ENCODE measurements at regions not wholly inside any gene's neighbourhood (a gene's known extent, or its start where the extent isn't known, plus 50 kb on each side); places are given as distances from the start of the nearest gene placed in this dataset.

DNA sequence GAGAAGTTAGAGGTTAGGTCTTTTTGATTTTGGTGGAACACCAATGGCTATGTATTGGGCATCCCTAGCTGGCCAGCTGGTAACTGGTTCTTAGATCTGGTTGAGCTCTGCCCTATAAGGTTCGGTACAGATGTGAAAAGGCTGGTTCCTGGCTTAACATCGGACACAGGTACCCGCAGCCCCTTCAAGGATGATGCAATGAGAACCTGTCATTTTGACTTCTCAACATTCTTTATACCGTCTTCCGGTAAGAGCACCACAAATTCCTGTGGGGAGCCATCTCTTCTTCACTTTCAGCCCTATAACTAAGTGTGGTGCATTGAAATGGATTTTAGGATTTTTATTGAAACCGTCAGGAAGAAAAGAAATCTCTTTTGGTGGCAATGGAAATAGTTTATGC, 222.8 kb downstream of the ADAMTS9 start:
- H3K4me3 ChIP-seq (ENCODE audit: control insufficient read depth, low read depth, low read length) = no peak overlapping the region
- TF ChIP-seq, protein P1, sequence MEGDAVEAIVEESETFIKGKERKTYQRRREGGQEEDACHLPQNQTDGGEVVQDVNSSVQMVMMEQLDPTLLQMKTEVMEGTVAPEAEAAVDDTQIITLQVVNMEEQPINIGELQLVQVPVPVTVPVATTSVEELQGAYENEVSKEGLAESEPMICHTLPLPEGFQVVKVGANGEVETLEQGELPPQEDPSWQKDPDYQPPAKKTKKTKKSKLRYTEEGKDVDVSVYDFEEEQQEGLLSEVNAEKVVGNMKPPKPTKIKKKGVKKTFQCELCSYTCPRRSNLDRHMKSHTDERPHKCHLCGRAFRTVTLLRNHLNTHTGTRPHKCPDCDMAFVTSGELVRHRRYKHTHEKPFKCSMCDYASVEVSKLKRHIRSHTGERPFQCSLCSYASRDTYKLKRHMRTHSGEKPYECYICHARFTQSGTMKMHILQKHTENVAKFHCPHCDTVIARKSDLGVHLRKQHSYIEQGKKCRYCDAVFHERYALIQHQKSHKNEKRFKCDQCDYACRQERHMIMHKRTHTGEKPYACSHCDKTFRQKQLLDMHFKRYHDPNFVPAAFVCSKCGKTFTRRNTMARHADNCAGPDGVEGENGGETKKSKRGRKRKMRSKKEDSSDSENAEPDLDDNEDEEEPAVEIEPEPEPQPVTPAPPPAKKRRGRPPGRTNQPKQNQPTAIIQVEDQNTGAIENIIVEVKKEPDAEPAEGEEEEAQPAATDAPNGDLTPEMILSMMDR (conservative IDR thresholded peaks at IDR 0.05; ENCODE audit: control insufficient read depth, insufficient read depth, low read depth, low read length) = no peak
- no peak for DNase-seq (ENCODE audit: low read depth)

DNA sequence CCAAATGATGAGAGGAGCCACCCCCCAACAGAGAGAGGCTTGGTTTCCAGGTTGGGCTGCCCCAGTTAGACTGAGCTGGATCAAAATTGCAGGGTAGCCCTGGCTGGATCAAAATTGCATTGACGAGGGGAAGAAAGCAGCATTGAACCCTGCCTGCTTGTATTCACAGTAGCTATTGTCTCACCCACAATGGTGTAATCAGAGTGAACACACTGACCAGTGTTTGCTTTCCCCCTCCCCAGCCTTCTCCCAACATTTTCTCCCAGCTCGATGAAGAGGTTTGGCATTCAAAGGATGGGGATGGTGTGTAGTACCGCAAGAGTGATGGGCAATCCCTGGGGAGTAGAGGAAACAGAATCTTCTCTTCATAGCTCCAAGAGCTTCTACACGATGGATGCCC, 223.8 kb downstream of the ADAMTS9 start:
- DNase-seq (ENCODE audit: low read depth) = no peak
- TF ChIP-seq, protein P1 (conservative IDR thresholded peaks at IDR 0.05; ENCODE audit: control insufficient read depth, insufficient read depth, low read depth, low read length) = no peak
- H3K4me3 ChIP-seq (ENCODE audit: control insufficient read depth, low read depth, low read length) = no peak overlapping the region

DNA sequence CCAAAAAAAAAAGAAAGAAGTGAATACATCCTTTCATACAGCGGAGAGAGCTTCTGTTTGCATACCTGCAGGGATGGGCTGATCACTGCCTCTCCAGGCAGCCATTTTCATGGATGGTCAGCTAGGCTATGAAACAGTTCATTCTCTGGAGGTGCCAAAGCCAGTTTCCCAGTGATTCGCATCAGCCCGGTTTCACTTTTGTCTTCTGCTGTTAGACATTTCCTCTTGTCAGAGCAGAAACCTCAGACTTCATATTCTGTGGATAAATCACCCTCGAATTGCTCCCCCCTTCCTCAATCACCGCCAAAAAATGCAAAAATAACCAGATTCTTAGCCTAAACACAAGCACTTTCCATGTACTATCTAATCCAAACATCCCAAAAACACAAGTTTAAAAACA, 225.6 kb downstream of the ADAMTS9 start:
- TF ChIP-seq, protein P1 (conservative IDR thresholded peaks at IDR 0.05; ENCODE audit: control insufficient read depth, insufficient read depth, low read depth, low read length) = no peak
- H3K4me3 ChIP-seq (ENCODE audit: control insufficient read depth, low read depth, low read length) = no peak overlapping the region
- peak; percentile 92 for DNase-seq (ENCODE audit: low read depth)

DNA sequence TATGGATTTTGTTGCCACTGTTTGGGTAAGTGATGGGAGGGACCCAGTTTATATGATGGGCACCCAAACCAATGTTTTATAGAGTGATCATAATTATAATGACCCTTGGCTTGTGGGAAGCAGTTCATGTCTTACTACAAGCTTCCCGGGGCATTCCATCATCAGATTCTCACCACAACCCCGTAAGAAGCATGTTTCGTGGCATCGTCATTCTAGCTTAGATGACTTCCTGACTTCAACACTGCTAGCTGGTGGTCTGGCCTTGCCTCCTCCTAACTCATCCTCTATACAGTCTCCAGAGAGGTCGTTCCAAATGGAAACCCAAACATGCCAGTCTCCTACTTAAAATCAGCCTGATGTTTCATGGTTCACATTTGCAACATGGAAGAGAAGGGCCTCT, 226.9 kb downstream of the ADAMTS9 start:
- peak; percentile 89 for DNase-seq (ENCODE audit: low read depth)
- TF ChIP-seq, protein P1 (conservative IDR thresholded peaks at IDR 0.05; ENCODE audit: control insufficient read depth, insufficient read depth, low read depth, low read length) = no peak

DNA sequence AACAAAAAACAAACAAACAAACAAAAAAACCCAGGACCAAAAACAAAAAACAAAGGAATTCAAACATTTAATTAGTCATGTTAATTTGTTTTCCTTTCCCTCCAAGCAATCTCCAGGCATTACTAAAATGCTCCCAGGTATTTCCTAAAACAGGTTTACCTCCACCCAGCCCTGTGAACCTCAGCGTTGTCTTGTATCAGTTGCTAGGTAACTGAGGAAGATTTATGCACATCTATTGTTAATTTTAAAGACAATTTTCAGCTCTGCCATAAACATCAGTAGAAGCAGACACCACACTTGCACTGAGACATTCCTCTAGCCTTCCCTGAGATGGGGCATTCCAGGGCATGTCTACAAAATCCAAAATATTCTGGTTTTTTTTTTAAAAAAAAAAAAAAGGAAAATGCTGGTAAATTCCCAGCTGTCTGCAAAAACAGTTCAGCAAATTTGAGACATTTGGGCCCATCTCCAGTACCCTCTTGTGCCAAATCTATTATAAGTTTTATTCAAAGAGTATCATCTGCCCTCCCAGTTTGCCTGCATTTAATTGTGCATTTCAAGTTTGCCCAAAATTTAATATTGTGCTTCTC, 227.6 kb downstream of the ADAMTS9 start:
- no peak for DNase-seq (ENCODE audit: low read depth)
- TF ChIP-seq, protein P1 (conservative IDR thresholded peaks at IDR 0.05; ENCODE audit: control insufficient read depth, insufficient read depth, low read depth, low read length) = no peak
- no peak overlapping the region for H3K4me3 ChIP-seq (ENCODE audit: control insufficient read depth, low read depth, low read length)

More for the DNA sequence above, 226.9 kb downstream of the ADAMTS9 start:
- no peak overlapping the region for H3K4me3 ChIP-seq (ENCODE audit: control insufficient read depth, low read depth, low read length)

DNA sequence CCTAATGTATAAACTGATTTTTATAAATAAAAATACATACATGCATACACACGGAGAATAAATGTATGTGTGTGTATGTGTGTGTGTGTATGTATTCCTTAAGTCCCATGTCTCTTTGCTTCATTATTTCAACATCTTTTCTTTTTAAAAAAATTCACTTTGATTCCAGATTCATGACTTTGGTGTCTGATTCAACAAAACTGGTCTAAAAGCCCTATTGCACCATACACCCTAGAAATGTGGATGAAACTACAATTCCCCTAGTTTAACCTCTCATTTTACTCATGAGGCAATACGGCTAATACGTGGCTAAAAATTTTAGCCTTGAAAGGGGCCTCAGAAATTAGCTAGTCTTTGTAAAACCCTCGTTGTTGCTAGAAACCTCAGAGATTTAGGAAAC, 228.1 kb downstream of the ADAMTS9 start:
- H3K4me3 ChIP-seq (ENCODE audit: control insufficient read depth, low read depth, low read length) = no peak overlapping the region
- DNase-seq (ENCODE audit: low read depth) = peak; percentile 72
- TF ChIP-seq, protein P1 (conservative IDR thresholded peaks at IDR 0.05; ENCODE audit: control insufficient read depth, insufficient read depth, low read depth, low read length) = no peak

DNA sequence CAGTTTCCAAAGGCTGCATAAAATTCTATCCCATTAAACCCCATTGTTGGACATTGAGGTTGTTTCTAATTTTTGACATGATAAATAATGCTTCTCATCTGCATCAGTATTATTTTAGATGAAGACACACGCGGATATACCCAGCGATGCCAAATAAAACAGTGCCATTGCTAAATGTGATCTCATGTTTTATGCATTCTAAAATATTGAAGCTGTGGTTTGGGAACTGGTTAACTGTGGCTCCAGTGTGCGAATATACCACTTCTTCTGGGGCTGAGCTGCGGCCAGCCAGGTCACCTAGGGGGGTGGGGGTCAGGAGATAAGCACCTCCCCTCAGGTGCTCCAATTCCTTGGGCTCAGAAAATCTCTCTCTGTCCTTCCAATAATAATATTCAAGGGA, 230.0 kb downstream of the ADAMTS9 start:
- DNase-seq (ENCODE audit: low read depth) = no peak
- H3K4me3 ChIP-seq (ENCODE audit: control insufficient read depth, low read depth, low read length) = no peak overlapping the region
- TF ChIP-seq, protein P1 (conservative IDR thresholded peaks at IDR 0.05; ENCODE audit: control insufficient read depth, insufficient read depth, low read depth, low read length) = no peak

All from fibroblast of mammary gland (primary cell).